Transverse colon (tissue), 4 donors: ENCODE measurements at regions not wholly inside any gene's neighbourhood (a gene's known extent, or its start where the extent isn't known, plus 50 kb on each side); places are given as distances from the start of the nearest gene placed in this dataset.

Experiments used
- DNase-seq: peaks from one replicate; pipeline ENCODE4 v3.0.0-alpha.2; 2019
- H3K27ac ChIP-seq, 4 donors: fragments of 200-600 bp; sonication (generic); 2 replicates each; pipeline ENCODE4 v1.5.1; 2016 to 2018; ENCODE audit warnings: inconsistent platforms in 4 of 4
- H3K27me3 ChIP-seq: fragments of 200-600 bp; sonication (generic); 2 replicates; pipeline ENCODE4 v1.5.1; 2017; ENCODE audit warnings: inconsistent platforms
- H3K36me3 ChIP-seq, 4 donors: fragments of 200-600 bp; sonication (generic); 2 replicates each; pipeline ENCODE4 v1.5.1; 2017 to 2019; ENCODE audit warnings: inconsistent platforms in 4 of 4
- H3K4me1 ChIP-seq, 4 donors: fragments of 200-600 bp; sonication (generic); 2 replicates each; pipeline ENCODE4 v1.5.1; 2017 to 2020; ENCODE audit warnings: inconsistent platforms in 4 of 4
- H3K4me3 ChIP-seq, 4 donors: fragments of 200-600 bp; sonication (generic); 1 replicate in 1 of 4; 2 replicates in 3 of 4; pipeline versions ENCODE4 v1.5.1 to v1.6.1; 2017 to 2019; ENCODE audit warnings: inconsistent platforms in 4 of 4
- H3K9me3 ChIP-seq, 2 donors: fragments of 200-600 bp; sonication (generic); 2 replicates each; pipeline ENCODE4 v1.5.1; 2017 to 2019; ENCODE audit warnings: inconsistent platforms in 2 of 2
- EP300 ChIP-seq: sonication (generic); formaldehyde crosslinking; IDR thresholded peaks from one replicate; pipeline ENCODE4 v1.6.1; 2017; ENCODE audit warnings: antibody characterized with exemption, low read depth
- POLR2A ChIP-seq: fragments of 450-650 bp; IDR thresholded peaks from one replicate; pipeline ENCODE4 v1.6.1; 2016; ENCODE audit warnings: antibody characterized with exemption, mild to moderate bottlenecking, moderate library complexity
- POLR2AphosphoS5 ChIP-seq, 3 donors: sonication (generic); formaldehyde crosslinking; IDR thresholded peaks; one replicate each; pipeline ENCODE4 v1.6.1; 2016; ENCODE audit warnings: antibody characterized with exemption in 3 of 3
- WGBS, 2 donors: methylation state at CpG; one replicate each; pipeline ENCODE4 v1.1.5; 2018; ENCODE audit warnings: low coverage in 1 of 2; 5-methylcytosine and 5-hydroxymethylcytosine counted together
- in situ Hi-C, 4 donors: fragments of 200-750 bp; cut with MboI; loops; one replicate each; pipeline versions ENCODE4 v1.15.0 to v1.15.1; 2017; ENCODE audit warnings: low sequenced_read_pairs in 3 of 4, low pct_ligation_motif_present in 1 of 4, low pct_unique_long_range_greater_than_20kb in 1 of 4
- intact Hi-C: fragments of 100-400 bp; cut with DNase I; formaldehyde crosslinking; loops from one replicate; pipeline ENCODE4 v1.15.1; 2023; ENCODE audit warnings: low total_unique reads
- TF ChIP-seq, protein P1 (sequence below), 5 experiments: fragments of 200-600 bp in 3 of 5; fragments of 450-650 bp in 2 of 5; sonication (generic) in 3 of 5; IDR thresholded peaks; 1 replicate in 2 of 5; 2 replicates in 3 of 5; pipeline ENCODE4 v1.5.1; 2016 to 2017; ENCODE audit warnings: antibody characterized with exemption in 5 of 5, inconsistent platforms in 3 of 5, mild to moderate bottlenecking in 2 of 5, moderate library complexity in 1 of 5

DNA sequence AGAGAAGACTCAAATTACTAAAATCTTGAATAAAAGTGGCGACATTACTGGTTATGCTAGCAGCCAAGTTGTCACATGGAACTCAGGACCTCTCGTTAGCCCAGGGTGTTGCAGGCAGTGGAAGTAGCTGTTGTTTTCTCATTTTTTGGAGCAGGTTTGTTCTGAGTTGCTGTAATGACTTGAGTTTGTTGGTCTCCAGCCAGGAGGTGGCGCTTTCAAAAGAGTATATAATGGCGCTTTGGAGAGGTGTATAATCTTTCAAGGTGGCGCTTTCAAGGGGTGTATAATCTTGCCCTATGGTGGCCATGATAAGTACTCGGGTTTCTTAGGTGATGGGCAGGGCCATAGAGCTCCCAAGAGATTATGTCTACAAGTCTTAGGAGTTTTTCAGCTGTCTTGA, 632.7 kb downstream of the NTRK3 start:
- intact Hi-C loops (no loop called here), in situ Hi-C loops (no loop called here)
- 61 to 74% methylated on average over 3 to 6 of the region's 6 CpGs for WGBS, 2 donors
- peaks cover 0 to 5% (median 0%) of the 10 kb centered on the region in 4 donors for H3K4me1 ChIP-seq
- TF ChIP-seq POLR2A (no peak), POLR2AphosphoS5 (IDR thresholded peaks at IDR 0.05) (no peak), EP300 (no peak)
- TF ChIP-seq, protein P1, sequence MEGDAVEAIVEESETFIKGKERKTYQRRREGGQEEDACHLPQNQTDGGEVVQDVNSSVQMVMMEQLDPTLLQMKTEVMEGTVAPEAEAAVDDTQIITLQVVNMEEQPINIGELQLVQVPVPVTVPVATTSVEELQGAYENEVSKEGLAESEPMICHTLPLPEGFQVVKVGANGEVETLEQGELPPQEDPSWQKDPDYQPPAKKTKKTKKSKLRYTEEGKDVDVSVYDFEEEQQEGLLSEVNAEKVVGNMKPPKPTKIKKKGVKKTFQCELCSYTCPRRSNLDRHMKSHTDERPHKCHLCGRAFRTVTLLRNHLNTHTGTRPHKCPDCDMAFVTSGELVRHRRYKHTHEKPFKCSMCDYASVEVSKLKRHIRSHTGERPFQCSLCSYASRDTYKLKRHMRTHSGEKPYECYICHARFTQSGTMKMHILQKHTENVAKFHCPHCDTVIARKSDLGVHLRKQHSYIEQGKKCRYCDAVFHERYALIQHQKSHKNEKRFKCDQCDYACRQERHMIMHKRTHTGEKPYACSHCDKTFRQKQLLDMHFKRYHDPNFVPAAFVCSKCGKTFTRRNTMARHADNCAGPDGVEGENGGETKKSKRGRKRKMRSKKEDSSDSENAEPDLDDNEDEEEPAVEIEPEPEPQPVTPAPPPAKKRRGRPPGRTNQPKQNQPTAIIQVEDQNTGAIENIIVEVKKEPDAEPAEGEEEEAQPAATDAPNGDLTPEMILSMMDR (IDR thresholded peaks at IDR 0.05): no peak
- no peaks in the 10 kb centered on the region for H3K9me3 ChIP-seq
- no peak overlapping the region for H3K27ac ChIP-seq
- no peaks in the 10 kb centered on the region for H3K27me3 ChIP-seq
- H3K36me3 ChIP-seq: no peaks in the 10 kb centered on the region
- no peak overlapping the region for H3K4me3 ChIP-seq
- DNase-seq: no peak

DNA sequence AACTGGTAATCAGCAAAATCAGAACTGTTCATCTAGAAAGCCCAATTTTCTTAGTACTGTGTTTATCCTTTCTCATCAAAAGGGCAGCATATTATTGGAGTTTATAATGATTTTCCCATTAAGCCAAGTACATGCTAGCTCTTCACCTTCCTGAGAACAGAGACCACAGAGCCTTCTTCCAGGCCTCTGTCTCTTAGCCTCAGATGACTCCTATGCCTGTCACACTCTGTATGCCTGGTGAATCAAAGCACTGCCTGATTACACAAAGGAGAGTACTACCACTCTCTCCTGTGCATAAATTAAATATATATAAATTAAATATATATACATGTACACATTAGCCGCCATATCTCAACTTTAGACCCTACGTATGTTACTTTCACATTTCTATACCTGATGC, 636.1 kb downstream of the NTRK3 start:
- TF ChIP-seq, protein P1 (IDR thresholded peaks at IDR 0.05): no peak
- TF ChIP-seq POLR2A (no peak), POLR2AphosphoS5 (IDR thresholded peaks at IDR 0.05) (no peak), EP300 (no peak)
- Histone ChIP-seq H3K27ac (no peak overlapping the region), H3K4me1 (peaks cover 0 to 5% (median 0%) of the 10 kb centered on the region in 4 donors), H3K27me3 (no peaks in the 10 kb centered on the region), H3K9me3 (no peaks in the 10 kb centered on the region), H3K4me3 (no peak overlapping the region), H3K36me3 (no peaks in the 10 kb centered on the region)
- DNase-seq: no peak
- in situ Hi-C loops (no loop called here), intact Hi-C loops (no loop called here)
- 93 to 99% methylated on average over 2 of the region's 2 CpGs for WGBS, 2 donors

DNA sequence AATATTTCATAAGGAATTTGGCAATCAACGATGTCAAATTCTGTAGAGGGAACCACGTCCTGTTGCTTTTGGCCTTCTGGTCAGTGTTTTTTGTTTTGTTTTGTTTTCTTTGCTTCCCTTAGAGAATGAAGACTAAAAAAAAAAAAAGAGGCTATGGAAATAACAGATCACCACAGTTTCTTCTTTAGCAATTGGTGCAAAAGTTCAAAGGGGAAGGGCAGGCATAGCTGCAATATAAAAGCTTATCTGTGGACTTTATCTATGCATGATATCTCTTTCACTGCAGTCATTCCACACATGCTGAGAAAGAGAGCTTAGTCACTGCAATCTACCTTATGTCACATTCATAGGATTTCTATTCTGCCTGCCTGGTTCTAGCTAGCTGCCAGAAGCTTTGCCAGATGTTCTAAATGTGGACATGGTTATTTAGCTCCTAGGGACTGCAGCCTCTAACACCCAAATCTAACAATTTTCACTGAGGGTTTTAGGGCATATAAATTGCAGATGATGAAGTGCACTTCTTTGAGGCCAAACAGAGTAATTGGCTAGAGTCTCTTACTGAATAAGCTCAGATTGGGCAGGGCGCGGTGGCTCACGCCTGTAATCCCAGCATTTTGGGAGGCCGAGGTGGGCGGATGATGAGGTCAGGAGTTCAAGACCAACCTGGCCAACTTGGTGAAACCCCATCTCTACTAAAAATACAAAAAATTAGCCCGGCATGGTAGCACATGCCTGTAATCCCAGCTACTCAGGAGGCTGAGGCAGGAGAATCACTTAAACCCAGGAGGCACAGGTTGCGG, 637.2 kb downstream of the NTRK3 start:
- in situ Hi-C loops: no loop called here
- intact Hi-C loops: no loop called here
- no peaks in the 10 kb centered on the region for H3K36me3 ChIP-seq
- H3K9me3 ChIP-seq: no peaks in the 10 kb centered on the region
- no peak for TF ChIP-seq EP300
- no peak for TF ChIP-seq POLR2A
- no peak for TF ChIP-seq POLR2AphosphoS5 (IDR thresholded peaks at IDR 0.05)
- TF ChIP-seq, protein P1 (IDR thresholded peaks at IDR 0.05): no peak
- no peaks in the 10 kb centered on the region for H3K27me3 ChIP-seq
- WGBS, 2 donors: 47 to 62% methylated on average over 4 to 9 of the region's 9 CpGs
- H3K27ac ChIP-seq: peak overlapping the region in 2 of 4 donors; percentile 35 to 41
- no peak for DNase-seq
- H3K4me3 ChIP-seq: no peak overlapping the region
- peaks cover 0 to 5% (median 0%) of the 10 kb centered on the region in 4 donors for H3K4me1 ChIP-seq

DNA sequence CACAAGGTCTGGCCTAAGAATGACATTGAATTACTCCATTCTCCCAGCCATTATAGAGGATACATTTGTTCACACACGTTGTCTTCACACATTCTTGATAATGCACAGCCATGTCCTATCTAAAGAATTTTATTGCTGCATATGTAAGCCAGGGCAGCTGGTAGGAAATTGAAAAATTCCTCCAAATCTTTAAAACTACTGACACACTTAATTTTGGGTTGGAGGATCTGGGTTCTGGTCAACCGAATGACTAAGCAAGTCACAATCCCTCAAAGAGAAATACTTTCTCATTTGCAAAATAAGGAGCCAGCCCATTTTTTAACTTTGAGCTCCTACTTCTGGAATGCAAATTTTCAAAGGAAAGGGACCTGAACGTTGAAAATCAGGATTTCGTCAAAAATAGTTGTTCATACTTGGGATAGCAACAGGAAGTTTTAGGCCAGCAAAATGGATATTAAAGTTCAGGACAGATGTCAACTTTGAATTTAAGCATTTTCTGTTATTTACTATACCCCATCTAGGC, 638.3 kb downstream of the NTRK3 start:
- H3K27ac ChIP-seq: peak overlapping the region in 1 of 4 donors; percentile 41

More for the DNA sequence above, 638.3 kb downstream of the NTRK3 start:
- H3K4me1 ChIP-seq: peaks cover 0 to 5% (median 0%) of the 10 kb centered on the region in 4 donors
- intact Hi-C loops: no loop called here
- DNase-seq: no peak
- TF ChIP-seq POLR2A: no peak
- TF ChIP-seq EP300: no peak
- TF ChIP-seq, protein P1 (IDR thresholded peaks at IDR 0.05): no peak
- H3K36me3 ChIP-seq: no peaks in the 10 kb centered on the region
- no peak overlapping the region for H3K4me3 ChIP-seq
- H3K9me3 ChIP-seq: no peaks in the 10 kb centered on the region
- in situ Hi-C loops: no loop called here
- H3K27me3 ChIP-seq: no peaks in the 10 kb centered on the region
- 72 to 79% methylated on average over 4 of the region's 4 CpGs for WGBS, 2 donors
